ENCODE measurements at regions not wholly inside any gene's neighbourhood (a gene's known extent, or its start where the extent isn't known, plus 50 kb on each side); places are given as distances from the start of the nearest gene placed in this dataset.

DNA sequence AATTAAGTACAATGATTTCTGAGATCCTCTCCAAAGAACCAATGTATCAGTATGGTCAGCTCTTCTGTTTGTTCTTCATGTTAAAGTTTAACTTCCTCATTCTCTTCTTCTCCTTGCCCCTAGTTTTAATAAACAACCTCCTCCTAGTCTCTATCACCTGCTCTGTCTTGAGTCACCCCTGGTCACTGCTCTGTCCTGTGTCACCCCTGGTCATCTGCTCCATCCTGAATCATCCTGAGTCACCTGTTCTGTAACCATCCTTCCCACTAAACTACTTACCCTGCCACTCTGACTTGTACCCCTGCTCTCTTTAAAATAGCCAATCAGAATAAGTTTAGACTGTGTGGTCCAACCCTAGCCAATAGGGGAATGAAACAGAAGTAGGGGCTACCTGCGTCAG lies 100.5 kb downstream of the ALG10B start (continued):
- TF ChIP-seq, protein P1, sequence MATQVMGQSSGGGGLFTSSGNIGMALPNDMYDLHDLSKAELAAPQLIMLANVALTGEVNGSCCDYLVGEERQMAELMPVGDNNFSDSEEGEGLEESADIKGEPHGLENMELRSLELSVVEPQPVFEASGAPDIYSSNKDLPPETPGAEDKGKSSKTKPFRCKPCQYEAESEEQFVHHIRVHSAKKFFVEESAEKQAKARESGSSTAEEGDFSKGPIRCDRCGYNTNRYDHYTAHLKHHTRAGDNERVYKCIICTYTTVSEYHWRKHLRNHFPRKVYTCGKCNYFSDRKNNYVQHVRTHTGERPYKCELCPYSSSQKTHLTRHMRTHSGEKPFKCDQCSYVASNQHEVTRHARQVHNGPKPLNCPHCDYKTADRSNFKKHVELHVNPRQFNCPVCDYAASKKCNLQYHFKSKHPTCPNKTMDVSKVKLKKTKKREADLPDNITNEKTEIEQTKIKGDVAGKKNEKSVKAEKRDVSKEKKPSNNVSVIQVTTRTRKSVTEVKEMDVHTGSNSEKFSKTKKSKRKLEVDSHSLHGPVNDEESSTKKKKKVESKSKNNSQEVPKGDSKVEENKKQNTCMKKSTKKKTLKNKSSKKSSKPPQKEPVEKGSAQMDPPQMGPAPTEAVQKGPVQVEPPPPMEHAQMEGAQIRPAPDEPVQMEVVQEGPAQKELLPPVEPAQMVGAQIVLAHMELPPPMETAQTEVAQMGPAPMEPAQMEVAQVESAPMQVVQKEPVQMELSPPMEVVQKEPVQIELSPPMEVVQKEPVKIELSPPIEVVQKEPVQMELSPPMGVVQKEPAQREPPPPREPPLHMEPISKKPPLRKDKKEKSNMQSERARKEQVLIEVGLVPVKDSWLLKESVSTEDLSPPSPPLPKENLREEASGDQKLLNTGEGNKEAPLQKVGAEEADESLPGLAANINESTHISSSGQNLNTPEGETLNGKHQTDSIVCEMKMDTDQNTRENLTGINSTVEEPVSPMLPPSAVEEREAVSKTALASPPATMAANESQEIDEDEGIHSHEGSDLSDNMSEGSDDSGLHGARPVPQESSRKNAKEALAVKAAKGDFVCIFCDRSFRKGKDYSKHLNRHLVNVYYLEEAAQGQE (IDR thresholded peaks at IDR 0.05; ENCODE audit: unreplicated experiment): no peak

DNA sequence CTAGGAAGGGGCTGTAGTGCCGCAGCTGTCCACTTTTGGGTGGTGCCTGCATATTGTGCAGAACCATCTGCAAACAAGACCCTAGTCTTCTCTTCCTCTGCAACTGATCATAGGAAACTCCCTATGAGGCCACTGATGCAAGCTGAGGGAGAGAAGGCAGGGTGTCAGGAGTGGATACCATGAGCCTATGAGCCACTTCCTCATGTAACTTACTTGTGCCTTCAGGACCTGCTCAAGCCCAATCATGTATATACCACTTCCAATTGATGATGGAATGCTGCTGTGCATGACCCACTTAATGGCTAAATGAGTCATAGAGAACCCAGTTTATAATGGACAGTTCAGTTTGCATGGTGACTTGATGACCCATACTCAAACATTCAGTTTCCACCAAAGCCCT lies 107.9 kb downstream of the ALG10B start:
- Mint-ChIP-seq H3K36me3 (ENCODE audit: low read depth) (no peaks in the 10 kb centered on the region; the same call in 2 of the 3 replicates), H3K27ac (no peak overlapping the region), H3K27me3 (ENCODE audit: insufficient read depth, low read depth, poor library complexity) (peaks cover 2% of the 10 kb centered on the region), H3K9me3 (peaks cover 9% of the 10 kb centered on the region), H3K4me1 (peaks cover 6% of the 10 kb centered on the region), H3K4me3 (no peak overlapping the region)
- Histone ChIP-seq H3K79me2 (replicated peaks; ENCODE audit: insufficient read depth) (no peaks in the 10 kb centered on the region), H3K4me1 (ENCODE audit: insufficient read depth) (no peaks in the 10 kb centered on the region; the same call in 1 of the 2 replicates), H3F3A (replicated peaks; ENCODE audit: low read depth) (no peaks in the 10 kb centered on the region), H4K20me1 (replicated peaks; ENCODE audit: insufficient read depth) (no peaks in the 10 kb centered on the region), H3K9me2 (ENCODE audit: insufficient read depth) (no peaks in the 10 kb centered on the region; the same call in 1 of the 2 replicates), H3K4me3 (no peak overlapping the region), H2AFZ (no peak overlapping the region), H3K27ac (ENCODE audit: low read depth) (no peak overlapping the region), H3K27me3 (ENCODE audit: insufficient read depth) (no peaks in the 10 kb centered on the region), H3K4me2 (no peak overlapping the region), H3K36me3 (ENCODE audit: insufficient read depth) (no peaks in the 10 kb centered on the region)
- ATAC-seq (no peak), DNase-seq (ENCODE audit: low spot score) (no peak)
- TF ChIP-seq, protein P2, sequence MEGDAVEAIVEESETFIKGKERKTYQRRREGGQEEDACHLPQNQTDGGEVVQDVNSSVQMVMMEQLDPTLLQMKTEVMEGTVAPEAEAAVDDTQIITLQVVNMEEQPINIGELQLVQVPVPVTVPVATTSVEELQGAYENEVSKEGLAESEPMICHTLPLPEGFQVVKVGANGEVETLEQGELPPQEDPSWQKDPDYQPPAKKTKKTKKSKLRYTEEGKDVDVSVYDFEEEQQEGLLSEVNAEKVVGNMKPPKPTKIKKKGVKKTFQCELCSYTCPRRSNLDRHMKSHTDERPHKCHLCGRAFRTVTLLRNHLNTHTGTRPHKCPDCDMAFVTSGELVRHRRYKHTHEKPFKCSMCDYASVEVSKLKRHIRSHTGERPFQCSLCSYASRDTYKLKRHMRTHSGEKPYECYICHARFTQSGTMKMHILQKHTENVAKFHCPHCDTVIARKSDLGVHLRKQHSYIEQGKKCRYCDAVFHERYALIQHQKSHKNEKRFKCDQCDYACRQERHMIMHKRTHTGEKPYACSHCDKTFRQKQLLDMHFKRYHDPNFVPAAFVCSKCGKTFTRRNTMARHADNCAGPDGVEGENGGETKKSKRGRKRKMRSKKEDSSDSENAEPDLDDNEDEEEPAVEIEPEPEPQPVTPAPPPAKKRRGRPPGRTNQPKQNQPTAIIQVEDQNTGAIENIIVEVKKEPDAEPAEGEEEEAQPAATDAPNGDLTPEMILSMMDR (conservative IDR thresholded peaks at IDR 0.05; ENCODE audit: low read depth in 2 of 2): no peak
- TF ChIP-seq, protein P1 (IDR thresholded peaks at IDR 0.05; ENCODE audit: unreplicated experiment): no peak
- no peak for TF ChIP-seq ZNF114 (CRISPR knock-in tag; IDR thresholded peaks at IDR 0.05)
- no peak for TF ChIP-seq NANOG (IDR thresholded peaks at IDR 0.05; ENCODE audit: borderline replicate concordance)
- TF ChIP-seq JUNB (IDR thresholded peaks at IDR 0.05; ENCODE audit: unreplicated experiment): no peak
- TF ChIP-seq EZH2phosphoT487 (IDR thresholded peaks at IDR 0.05; ENCODE audit: unreplicated experiment): no peak
- TF ChIP-seq CREB1 (CRISPR knock-in tag; IDR thresholded peaks at IDR 0.05; ENCODE audit: low read depth): no peak
- TF ChIP-seq POLR2AphosphoS5 (IDR thresholded peaks at IDR 0.05; ENCODE audit: low read depth): no peak
- TF ChIP-seq, protein P3, sequence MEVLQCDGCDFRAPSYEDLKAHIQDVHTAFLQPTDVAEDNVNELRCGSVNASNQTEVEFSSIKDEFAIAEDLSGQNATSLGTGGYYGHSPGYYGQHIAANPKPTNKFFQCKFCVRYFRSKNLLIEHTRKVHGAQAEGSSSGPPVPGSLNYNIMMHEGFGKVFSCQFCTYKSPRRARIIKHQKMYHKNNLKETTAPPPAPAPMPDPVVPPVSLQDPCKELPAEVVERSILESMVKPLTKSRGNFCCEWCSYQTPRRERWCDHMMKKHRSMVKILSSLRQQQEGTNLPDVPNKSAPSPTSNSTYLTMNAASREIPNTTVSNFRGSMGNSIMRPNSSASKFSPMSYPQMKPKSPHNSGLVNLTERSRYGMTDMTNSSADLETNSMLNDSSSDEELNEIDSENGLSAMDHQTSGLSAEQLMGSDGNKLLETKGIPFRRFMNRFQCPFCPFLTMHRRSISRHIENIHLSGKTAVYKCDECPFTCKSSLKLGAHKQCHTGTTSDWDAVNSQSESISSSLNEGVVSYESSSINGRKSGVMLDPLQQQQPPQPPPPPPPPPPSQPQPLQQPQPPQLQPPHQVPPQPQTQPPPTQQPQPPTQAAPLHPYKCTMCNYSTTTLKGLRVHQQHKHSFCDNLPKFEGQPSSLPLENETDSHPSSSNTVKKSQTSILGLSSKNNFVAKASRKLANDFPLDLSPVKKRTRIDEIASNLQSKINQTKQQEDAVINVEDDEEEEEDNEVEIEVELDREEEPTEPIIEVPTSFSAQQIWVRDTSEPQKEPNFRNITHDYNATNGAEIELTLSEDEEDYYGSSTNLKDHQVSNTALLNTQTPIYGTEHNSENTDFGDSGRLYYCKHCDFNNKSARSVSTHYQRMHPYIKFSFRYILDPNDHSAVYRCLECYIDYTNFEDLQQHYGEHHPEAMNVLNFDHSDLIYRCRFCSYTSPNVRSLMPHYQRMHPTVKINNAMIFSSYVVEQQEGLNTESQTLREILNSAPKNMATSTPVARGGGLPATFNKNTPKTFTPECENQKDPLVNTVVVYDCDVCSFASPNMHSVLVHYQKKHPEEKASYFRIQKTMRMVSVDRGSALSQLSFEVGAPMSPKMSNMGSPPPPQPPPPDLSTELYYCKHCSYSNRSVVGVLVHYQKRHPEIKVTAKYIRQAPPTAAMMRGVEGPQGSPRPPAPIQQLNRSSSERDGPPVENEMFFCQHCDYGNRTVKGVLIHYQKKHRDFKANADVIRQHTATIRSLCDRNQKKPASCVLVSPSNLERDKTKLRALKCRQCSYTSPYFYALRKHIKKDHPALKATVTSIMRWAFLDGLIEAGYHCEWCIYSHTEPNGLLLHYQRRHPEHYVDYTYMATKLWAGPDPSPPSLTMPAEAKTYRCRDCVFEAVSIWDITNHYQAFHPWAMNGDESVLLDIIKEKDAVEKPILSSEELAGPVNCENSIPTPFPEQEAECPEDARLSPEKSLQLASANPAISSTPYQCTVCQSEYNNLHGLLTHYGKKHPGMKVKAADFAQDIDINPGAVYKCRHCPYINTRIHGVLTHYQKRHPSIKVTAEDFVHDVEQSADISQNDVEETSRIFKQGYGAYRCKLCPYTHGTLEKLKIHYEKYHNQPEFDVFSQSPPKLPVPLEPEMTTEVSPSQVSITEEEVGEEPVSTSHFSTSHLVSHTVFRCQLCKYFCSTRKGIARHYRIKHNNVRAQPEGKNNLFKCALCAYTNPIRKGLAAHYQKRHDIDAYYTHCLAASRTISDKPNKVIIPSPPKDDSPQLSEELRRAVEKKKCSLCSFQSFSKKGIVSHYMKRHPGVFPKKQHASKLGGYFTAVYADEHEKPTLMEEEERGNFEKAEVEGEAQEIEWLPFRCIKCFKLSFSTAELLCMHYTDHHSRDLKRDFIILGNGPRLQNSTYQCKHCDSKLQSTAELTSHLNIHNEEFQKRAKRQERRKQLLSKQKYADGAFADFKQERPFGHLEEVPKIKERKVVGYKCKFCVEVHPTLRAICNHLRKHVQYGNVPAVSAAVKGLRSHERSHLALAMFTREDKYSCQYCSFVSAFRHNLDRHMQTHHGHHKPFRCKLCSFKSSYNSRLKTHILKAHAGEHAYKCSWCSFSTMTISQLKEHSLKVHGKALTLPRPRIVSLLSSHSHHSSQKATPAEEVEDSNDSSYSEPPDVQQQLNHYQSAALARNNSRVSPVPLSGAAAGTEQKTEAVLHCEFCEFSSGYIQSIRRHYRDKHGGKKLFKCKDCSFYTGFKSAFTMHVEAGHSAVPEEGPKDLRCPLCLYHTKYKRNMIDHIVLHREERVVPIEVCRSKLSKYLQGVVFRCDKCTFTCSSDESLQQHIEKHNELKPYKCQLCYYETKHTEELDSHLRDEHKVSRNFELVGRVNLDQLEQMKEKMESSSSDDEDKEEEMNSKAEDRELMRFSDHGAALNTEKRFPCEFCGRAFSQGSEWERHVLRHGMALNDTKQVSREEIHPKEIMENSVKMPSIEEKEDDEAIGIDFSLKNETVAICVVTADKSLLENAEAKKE (CRISPR knock-in tag; IDR thresholded peaks at IDR 0.05): no peak
- TF ChIP-seq EZH2 (IDR thresholded peaks at IDR 0.05; ENCODE audit: low read depth, unreplicated experiment): no peak

All from GM23338 (cell line).